Activated naive CD8-positive, alpha-beta T cell (primary cell): ENCODE measurements at regions not wholly inside any gene's neighbourhood (a gene's known extent, or its start where the extent isn't known, plus 50 kb on each side); places are given as distances from the start of the nearest gene placed in this dataset.
"Not testable (repeated sequence)": the region's sequence is repeated elsewhere in the genome, so short reads cannot be mapped to it uniquely, and the experiment has no call there.

Source experiments
- H3K27ac Mint-ChIP-seq: one replicate; pipeline ENCODE4 v1.8.0; 2021; ENCODE audit warnings: mixed read lengths
- H3K27me3 Mint-ChIP-seq: one replicate; pipeline ENCODE4 v1.8.0; 2021; ENCODE audit warnings: mixed read lengths
- H3K36me3 Mint-ChIP-seq: one replicate; pipeline ENCODE4 v1.8.0; 2021; ENCODE audit warnings: mixed read lengths
- H3K4me1 Mint-ChIP-seq: one replicate; pipeline ENCODE4 v1.8.0; 2021; ENCODE audit warnings: low read depth, mixed read lengths
- H3K4me3 Mint-ChIP-seq: one replicate; pipeline ENCODE4 v1.8.0; 2021; ENCODE audit warnings: mild to moderate bottlenecking, mixed read lengths
- H3K9me3 Mint-ChIP-seq: one replicate; pipeline ENCODE4 v1.8.0; 2021; ENCODE audit warnings: low read depth, mixed read lengths

DNA sequence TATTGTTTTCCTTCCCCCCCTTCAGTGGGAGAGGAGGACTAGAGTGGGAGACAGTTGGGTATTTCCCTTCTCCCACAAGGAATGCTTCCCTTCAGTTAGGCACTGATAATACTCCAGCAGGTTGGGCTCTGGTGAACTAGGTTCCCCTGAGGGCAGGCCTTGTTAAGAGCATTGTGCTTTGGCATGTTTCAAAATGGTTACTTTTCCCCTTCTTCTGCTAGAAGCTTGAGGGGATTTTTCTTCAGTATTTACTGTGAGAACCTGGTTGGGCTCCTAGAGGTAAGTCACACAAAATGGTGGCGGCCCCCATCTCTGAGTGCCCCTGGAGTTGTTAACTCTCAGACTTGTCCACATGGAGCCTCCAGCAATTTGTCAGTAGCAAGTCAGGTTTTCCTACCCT, 156.2 kb downstream of the CYB561 start:
- Mint-ChIP-seq H3K4me3 (no peak overlapping the region), H3K27me3 (no peaks in the 10 kb centered on the region), H3K27ac (no peak overlapping the region), H3K4me1 (peaks cover 4% of the 10 kb centered on the region), H3K9me3 (peaks cover 16% of the 10 kb centered on the region), H3K36me3 (peaks cover 27% of the 10 kb centered on the region)

DNA sequence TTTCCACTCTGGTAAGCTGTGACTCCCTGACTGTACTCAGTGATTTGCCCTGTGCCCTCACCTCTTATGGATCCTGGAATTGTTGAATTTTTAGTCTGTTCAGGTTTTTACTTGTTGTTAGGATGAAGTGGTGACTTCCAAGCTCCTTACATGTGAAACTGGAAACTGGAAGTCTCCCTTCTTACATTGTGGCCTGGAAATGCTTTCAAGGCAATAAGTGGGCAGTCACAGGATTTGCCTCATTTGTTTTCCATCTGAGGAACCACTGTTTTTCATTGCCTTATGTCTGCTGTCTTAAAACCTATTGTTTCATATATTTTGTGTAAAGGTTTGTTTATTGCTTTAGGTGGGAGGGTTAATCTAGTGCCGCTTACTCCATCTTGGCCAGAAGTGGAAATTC, 155.8 kb downstream of the CYB561 start:
- Mint-ChIP-seq H3K4me1 (peaks cover 6% of the 10 kb centered on the region), H3K36me3 (peaks cover 22% of the 10 kb centered on the region), H3K4me3 (no peak overlapping the region), H3K9me3 (peaks cover 12% of the 10 kb centered on the region), H3K27ac (no peak overlapping the region), H3K27me3 (no peaks in the 10 kb centered on the region)

DNA sequence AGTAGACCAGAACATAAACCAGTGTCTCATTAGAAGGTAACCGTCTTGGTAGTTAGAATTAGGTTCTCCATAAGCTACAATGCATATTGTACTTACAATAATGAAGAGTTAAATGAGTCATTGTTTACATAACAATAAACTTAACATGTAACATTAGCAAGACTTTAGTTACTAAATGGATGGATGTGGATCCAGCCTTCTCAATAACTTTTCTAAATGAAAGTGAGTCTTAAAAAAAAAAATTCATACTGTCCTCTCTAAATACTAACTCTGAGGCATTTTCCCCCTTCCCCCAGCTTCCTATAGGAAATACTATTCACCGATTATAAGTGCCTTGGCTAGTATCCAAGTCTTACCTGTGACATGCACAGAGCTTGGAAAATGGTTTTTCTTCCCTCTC, 155.3 kb downstream of the CYB561 start:
- H3K4me1 Mint-ChIP-seq, result peaks cover 10% of the 10 kb centered on the region
- H3K4me3 Mint-ChIP-seq, result no peak overlapping the region
- H3K36me3 Mint-ChIP-seq, result peaks cover 19% of the 10 kb centered on the region
- peaks cover 8% of the 10 kb centered on the region for H3K9me3 Mint-ChIP-seq
- no peaks in the 10 kb centered on the region for H3K27me3 Mint-ChIP-seq
- no peak overlapping the region for H3K27ac Mint-ChIP-seq

DNA sequence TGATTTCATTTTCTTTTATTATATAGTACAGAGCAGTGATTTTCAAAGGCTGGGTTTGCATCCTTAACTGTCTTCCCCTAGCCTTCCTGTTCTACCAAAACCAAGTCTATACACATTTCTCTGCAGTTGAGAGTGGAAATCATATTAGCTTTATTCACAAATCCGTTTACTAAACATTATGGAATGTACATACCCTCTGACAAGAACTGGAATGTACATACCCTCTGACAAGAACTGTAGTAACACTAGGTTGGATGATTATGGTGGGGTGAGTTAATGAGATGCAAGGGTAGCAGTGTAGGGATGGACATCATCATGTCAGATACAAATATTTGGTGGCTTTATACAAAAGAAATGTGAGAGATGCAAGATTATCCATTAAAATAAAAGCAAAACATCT, 154.8 kb downstream of the CYB561 start:
- H3K4me3 Mint-ChIP-seq, result no peak overlapping the region
- peaks cover 24% of the 10 kb centered on the region for H3K36me3 Mint-ChIP-seq
- H3K4me1 Mint-ChIP-seq, result peaks cover 14% of the 10 kb centered on the region
- H3K27ac Mint-ChIP-seq, result no peak overlapping the region
- peaks cover 10% of the 10 kb centered on the region for H3K9me3 Mint-ChIP-seq
- no peaks in the 10 kb centered on the region for H3K27me3 Mint-ChIP-seq

DNA sequence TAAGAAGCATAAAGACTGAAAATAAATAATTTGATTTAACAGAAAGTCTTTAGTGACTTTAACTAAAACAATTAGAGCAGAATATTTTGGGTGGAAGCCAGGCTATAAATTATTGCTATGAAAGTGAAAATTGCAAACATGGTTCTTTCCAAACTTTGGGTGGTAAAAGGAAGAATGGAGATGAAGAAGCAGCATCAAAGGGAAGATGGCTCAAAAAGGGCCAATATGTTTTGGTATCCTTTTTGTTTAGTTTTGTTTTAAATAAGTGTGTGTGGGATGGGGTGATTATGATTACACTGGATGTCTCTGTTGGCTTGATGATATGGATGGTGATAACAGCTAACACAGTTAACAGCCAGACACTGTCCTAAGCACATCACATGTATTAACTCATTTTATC, 153.7 kb downstream of the CYB561 start:
- Mint-ChIP-seq H3K9me3 (peaks cover 13% of the 10 kb centered on the region), H3K36me3 (peaks cover 26% of the 10 kb centered on the region), H3K27me3 (no peaks in the 10 kb centered on the region), H3K27ac (no peak overlapping the region), H3K4me3 (no peak overlapping the region), H3K4me1 (peaks cover 14% of the 10 kb centered on the region)

DNA sequence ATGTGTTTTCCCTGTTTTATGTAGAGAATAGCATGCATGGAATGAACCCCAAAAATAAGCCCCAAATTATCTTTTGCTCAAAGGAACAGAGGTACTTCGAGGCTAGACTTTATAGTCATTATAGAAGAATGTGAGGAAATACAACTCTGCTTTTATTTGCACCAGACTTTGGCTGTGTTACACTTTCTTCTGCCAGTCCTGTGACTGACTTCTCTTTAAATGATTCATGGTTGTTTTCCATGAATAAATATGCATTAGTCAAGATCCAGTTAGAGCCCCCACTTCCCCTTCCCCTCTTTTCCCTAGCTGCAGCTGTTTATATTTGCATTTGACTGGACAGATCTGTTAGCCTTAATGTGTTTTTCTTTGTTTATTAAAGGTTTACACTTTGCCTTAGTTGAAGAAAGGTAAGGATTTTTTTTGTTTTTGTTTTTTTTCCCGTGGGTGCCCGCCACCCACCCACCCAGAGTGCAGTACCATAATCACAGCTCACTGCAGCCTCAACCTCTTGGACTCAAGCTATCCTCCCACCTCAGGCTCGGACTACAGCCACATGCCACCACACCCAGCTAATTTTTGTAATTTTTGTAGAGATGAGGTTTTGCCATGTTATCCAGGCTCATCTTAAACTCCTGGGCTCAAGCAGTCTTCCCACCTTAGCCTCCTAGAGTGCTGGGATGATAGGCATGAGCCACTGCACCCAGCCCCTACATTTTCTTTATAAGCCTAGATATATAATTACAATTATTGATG, 152.6 kb downstream of the CYB561 start:
- Mint-ChIP-seq H3K36me3 (peaks cover 25% of the 10 kb centered on the region), H3K4me3 (no peak overlapping the region), H3K4me1 (peaks cover 14% of the 10 kb centered on the region)

DNA sequence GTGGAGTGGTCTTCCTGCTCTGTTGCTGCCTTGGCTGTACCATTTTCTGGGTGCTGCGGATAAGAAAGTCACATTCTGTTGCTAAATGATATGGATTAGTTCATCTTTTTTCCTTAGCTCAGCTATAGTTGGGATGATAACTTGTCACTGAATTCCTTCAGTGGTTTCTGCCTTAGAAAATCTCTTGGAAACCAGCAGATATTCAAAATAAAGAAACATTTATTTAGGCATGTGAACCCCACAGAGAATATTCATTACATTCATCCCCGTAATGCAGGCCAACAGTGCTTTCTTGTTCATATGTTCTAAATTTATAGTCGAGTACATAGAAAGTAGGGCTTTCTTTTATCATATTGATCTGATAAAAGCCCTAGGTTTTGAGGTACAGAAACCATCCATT, 151.3 kb downstream of the CYB561 start:
- peaks cover 33% of the 10 kb centered on the region for H3K36me3 Mint-ChIP-seq
- H3K4me1 Mint-ChIP-seq, result peaks cover 14% of the 10 kb centered on the region
- no peak overlapping the region for H3K4me3 Mint-ChIP-seq
- peaks cover 27% of the 10 kb centered on the region for H3K9me3 Mint-ChIP-seq
- H3K27ac Mint-ChIP-seq, result peak overlapping the region; percentile 13
- no peaks in the 10 kb centered on the region for H3K27me3 Mint-ChIP-seq

More for the DNA sequence above, 152.6 kb downstream of the CYB561 start:
- Mint-ChIP-seq H3K9me3 (peaks cover 17% of the 10 kb centered on the region), H3K27me3 (no peaks in the 10 kb centered on the region), H3K27ac (no peak overlapping the region)

DNA sequence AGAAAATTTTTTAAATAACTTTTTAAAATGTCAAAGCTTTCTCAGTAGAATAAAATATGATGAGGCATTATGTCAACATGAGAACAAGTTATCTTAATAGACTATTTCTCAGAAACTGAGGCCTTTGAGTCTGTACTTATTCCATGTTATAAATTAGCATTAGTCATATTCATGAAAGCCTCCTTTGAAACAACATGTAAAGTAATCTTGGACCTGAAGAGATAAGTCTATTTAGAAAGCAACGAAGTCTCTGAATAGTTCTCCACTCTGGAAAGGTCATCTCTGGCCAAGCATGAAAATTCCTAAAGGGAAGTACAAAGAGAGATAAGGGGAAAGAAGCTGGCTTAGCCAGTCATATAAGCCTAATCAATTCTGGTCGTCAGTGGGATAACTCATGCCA, 150.8 kb downstream of the CYB561 start:
- no peaks in the 10 kb centered on the region for H3K27me3 Mint-ChIP-seq
- H3K36me3 Mint-ChIP-seq, result peaks cover 34% of the 10 kb centered on the region
- H3K9me3 Mint-ChIP-seq, result peaks cover 27% of the 10 kb centered on the region
- peaks cover 14% of the 10 kb centered on the region for H3K4me1 Mint-ChIP-seq
- H3K27ac Mint-ChIP-seq, result peak overlapping the region; percentile 78
- no peak overlapping the region for H3K4me3 Mint-ChIP-seq

DNA sequence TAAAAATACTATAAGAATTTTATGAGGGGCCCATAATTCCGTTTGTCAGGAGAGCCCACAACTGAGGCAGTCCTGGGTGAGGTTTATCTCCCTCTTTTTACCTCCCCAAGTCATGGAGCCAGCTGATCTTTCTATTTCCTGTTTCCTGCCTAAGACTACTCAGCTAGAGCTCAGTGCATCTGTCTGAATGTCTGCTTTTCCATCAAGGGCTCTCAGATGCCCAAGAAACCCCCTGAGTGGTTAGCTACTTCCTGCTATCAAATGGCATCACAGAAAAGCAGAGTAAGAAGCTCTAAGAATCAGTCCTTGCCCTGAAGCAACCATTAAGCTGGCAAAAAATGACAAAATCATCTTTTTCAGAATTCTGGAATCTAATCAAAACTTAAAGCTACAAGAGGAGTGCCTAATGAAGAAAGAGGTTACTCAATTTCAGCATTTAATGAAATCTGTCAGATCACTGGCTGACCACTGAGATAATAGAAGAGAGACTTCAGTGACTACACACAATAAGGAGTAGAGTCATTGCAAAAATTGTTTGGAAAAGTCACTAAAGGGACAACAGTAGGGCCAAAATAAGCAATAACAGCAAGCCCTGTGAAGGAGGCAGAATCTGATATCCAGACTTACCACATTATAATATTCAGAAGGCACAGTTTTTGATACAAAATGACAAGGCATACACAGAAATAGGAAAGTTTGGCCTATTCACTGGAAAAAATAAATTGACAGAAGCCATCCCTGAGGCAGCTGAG, 150.1 kb downstream of the CYB561 start:
- H3K4me3 Mint-ChIP-seq, result no peak overlapping the region
- H3K4me1 Mint-ChIP-seq, result peaks cover 14% of the 10 kb centered on the region
- H3K9me3 Mint-ChIP-seq, result peaks cover 27% of the 10 kb centered on the region
- H3K27me3 Mint-ChIP-seq, result no peaks in the 10 kb centered on the region
- H3K27ac Mint-ChIP-seq, result peak overlapping the region; percentile 78
- peaks cover 32% of the 10 kb centered on the region for H3K36me3 Mint-ChIP-seq

DNA sequence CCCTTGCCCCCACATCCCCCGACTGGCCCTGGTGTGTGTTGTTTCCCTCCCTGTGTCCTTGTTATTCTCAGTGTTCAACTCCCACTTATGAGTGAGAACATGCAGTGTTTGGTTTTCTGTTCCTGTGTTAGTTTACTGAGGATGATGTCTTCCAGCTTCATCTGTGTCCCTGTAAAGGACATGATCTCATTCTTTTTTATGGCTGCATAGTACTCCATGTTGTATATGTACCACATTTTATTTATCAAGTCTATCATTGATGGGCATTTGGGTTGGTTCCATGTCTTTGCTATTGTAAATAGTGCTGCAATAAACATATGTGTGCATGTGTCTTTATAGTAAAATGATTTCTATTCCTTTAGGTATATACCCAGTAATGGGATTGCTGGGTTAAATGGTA, 147.2 kb downstream of the CYB561 start:
- not testable (repeated sequence) for H3K27ac Mint-ChIP-seq, H3K27me3 Mint-ChIP-seq, H3K4me3 Mint-ChIP-seq
- Mint-ChIP-seq H3K9me3 (peaks cover 27% of the 10 kb centered on the region), H3K36me3 (peaks cover 36% of the 10 kb centered on the region), H3K4me1 (peaks cover 14% of the 10 kb centered on the region)

DNA sequence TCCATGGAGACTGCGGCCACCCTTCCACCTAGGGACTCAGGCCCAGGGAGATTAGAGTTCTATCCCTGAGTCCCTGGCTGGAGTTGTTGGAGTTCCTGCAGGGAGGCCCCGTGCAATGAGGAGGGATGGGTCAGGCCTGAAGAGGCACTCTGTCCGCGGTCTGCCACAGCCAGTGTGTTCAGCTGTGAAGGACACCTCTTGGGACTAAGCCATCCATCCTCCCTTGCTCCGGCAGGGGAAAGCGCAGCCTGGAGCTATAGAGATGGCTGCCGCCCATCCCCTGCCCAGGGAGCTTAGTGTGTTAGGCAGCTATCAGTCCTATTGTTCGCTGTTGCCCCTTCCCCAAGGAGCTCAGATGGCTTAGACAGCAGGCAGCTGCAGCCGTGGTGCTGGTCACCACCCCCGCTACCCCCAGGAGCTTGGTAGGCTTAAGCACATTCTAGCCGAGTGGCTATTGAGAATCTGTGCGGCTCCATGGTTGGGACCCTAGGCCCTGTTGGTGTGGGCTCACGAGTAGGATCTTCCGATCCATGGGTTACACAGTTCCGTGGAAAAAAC, 141.3 kb downstream of the CYB561 start:
- Mint-ChIP-seq H3K4me3 (no peak overlapping the region), H3K4me1 (no peaks in the 10 kb centered on the region), H3K9me3 (no peaks in the 10 kb centered on the region), H3K36me3 (peaks cover 13% of the 10 kb centered on the region), H3K27me3 (no peaks in the 10 kb centered on the region), H3K27ac (no peak overlapping the region)

DNA sequence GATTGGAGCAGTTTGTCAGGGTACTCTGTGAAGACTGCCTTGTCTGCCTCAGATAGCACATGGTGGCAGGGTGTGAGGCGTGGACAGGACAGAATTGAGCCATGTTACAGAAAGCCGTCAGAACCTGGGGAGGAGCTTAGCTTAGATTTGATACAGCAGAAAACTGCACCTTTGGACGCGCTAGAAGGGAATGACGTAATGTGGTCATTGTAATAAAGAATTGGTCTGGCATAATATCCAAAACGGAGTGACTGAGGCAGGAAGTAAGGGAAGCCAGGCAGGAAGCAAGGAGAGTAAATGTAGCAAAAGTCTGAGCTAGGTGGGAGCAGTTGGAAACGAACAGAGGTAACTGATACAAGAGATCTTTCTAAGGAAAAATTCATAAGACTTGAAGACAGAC, 140.2 kb downstream of the CYB561 start:
- Mint-ChIP-seq H3K9me3 (no peaks in the 10 kb centered on the region), H3K4me3 (no peak overlapping the region), H3K4me1 (no peaks in the 10 kb centered on the region), H3K27me3 (no peaks in the 10 kb centered on the region), H3K27ac (no peak overlapping the region), H3K36me3 (peaks cover 11% of the 10 kb centered on the region)

DNA sequence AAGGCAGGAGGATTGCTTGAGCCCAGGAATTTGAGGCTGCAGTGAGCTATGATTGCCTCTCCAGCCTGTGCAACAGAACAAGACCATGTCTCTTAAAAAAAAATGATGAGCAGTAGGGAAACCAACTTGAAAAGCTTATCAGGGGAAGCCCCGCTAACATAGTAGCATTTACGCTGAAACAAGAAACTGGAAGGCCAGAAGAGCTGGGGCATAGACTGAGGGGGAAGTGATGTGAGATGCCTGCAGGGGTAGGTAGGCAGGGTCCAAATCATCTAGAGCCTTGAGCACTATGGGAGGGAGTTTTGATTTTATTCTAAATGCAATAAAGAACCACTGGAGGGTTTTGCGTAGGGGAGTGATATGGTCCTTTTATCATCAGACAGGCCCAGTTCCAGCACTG, 139.3 kb downstream of the CYB561 start:
- no peaks in the 10 kb centered on the region for H3K9me3 Mint-ChIP-seq
- H3K4me1 Mint-ChIP-seq, result no peaks in the 10 kb centered on the region
- H3K4me3 Mint-ChIP-seq, result no peak overlapping the region
- no peaks in the 10 kb centered on the region for H3K27me3 Mint-ChIP-seq
- peaks cover 11% of the 10 kb centered on the region for H3K36me3 Mint-ChIP-seq
- H3K27ac Mint-ChIP-seq, result no peak overlapping the region

DNA sequence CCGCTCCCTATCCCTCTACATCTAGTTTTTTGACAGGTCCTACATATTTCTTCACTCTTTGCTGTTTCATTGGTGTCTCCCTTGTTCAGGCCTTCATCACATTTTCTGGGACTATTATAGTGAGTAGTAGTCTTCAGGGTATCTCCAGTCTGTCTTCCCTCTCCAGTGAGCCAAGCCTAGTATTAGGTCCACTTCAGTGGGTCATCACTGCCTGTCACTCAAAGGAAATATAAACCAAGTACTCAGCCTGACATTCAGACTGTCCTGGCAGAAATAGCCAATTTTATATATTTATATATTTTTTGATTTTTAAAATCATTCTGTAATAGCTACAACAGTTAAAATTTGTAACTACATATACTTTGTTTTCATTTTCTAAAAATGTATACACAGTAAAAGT, 137.8 kb downstream of the CYB561 start:
- Mint-ChIP-seq H3K4me1 (no peaks in the 10 kb centered on the region), H3K27me3 (no peaks in the 10 kb centered on the region), H3K36me3 (peaks cover 8% of the 10 kb centered on the region), H3K4me3 (no peak overlapping the region), H3K9me3 (no peaks in the 10 kb centered on the region), H3K27ac (no peak overlapping the region)

DNA sequence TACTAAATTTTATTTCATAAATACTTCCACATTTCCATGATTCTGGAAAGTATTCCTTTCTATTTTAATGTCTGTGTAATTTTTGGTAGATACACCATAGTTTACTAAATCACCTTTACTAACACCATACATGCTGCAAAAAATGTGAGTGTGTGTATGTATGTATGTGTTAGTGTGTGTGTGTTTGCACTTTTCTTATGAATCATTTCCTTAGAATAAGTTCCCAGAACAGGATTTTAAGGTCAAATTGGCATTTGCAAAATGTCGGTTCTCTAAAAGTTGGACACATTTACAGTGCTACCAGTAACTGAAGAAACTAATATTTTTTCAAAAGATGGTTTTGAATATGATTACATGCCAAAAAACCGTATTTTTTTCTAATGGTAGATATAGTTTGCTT, 137.1 kb downstream of the CYB561 start:
- no peaks in the 10 kb centered on the region for H3K4me1 Mint-ChIP-seq
- H3K27me3 Mint-ChIP-seq, result no peaks in the 10 kb centered on the region
- peaks cover 9% of the 10 kb centered on the region for H3K36me3 Mint-ChIP-seq
- H3K9me3 Mint-ChIP-seq, result no peaks in the 10 kb centered on the region
- H3K4me3 Mint-ChIP-seq, result no peak overlapping the region
- H3K27ac Mint-ChIP-seq, result no peak overlapping the region
